Right lung (tissue), 2 donors: ENCODE measurements at regions not wholly inside any gene's neighbourhood (a gene's known extent, or its start where the extent isn't known, plus 50 kb on each side); places are given as distances from the start of the nearest gene placed in this dataset.

Source experiments
- DNase-seq, 2 donors: peaks; one replicate each; pipeline ENCODE4 v3.0.0-alpha.2; 2013

- DNase-seq = no peak
These were observed 221.3 kb upstream of the ASIC2 start for GRCh38 chr17:33514369-33514768.

- no peak for DNase-seq
These were observed 222.9 kb upstream of the ASIC2 start for GRCh38 chr17:33515974-33516373.

GRCh38 chr17:33516645-33517044, 223.6 kb upstream of the ASIC2 start:
- DNase-seq = no peak

GRCh38 chr17:33517746-33518145, 224.7 kb upstream of the ASIC2 start:
- no peak for DNase-seq

GRCh38 chr17:33519692-33520091, 226.6 kb upstream of the ASIC2 start:
- DNase-seq = no peak

GRCh38 chr17:33520426-33521330, 227.6 kb upstream of the ASIC2 start:
- DNase-seq = no peak

- DNase-seq = no peak
These were observed 228.7 kb upstream of the ASIC2 start for GRCh38 chr17:33521784-33522183.

GRCh38 chr17:33522623-33523022, 229.5 kb upstream of the ASIC2 start:
- DNase-seq = no peak

GRCh38 chr17:33523577-33523981, 230.5 kb upstream of the ASIC2 start:
- no peak for DNase-seq

- no peak for DNase-seq
These were observed 232.1 kb upstream of the ASIC2 start for GRCh38 chr17:33525186-33525585.

- DNase-seq = no peak
These were observed 233.6 kb upstream of the ASIC2 start for GRCh38 chr17:33526717-33527116.

- DNase-seq = no peak
These were observed 234.2 kb upstream of the ASIC2 start for GRCh38 chr17:33527290-33527689.

- DNase-seq = no peak
These were observed 235.8 kb upstream of the ASIC2 start for GRCh38 chr17:33528846-33529245.

GRCh38 chr17:33529816-33530215, 236.7 kb upstream of the ASIC2 start:
- no peak for DNase-seq

- no peak for DNase-seq
These were observed 238.2 kb upstream of the ASIC2 start for GRCh38 chr17:33531311-33531710.

GRCh38 chr17:33534087-33534486, 241.0 kb upstream of the ASIC2 start:
- no peak for DNase-seq

- DNase-seq = no peak
These were observed 252.0 kb upstream of the ASIC2 start for GRCh38 chr17:33545124-33545523.

- no peak for DNase-seq
These were observed 257.2 kb upstream of the ASIC2 start for GRCh38 chr17:33550261-33550660.

GRCh38 chr17:33551075-33551474, 258.0 kb upstream of the ASIC2 start:
- DNase-seq = no peak

GRCh38 chr17:33551911-33552310, 258.8 kb upstream of the ASIC2 start:
- DNase-seq = no peak

- no peak for DNase-seq
These were observed 267.1 kb upstream of the ASIC2 start for GRCh38 chr17:33560165-33560564.

- no peak for DNase-seq
These were observed 267.8 kb upstream of the ASIC2 start for GRCh38 chr17:33560871-33561270.

GRCh38 chr17:33561569-33562334, 268.7 kb upstream of the ASIC2 start:
- DNase-seq = no peak
